ENCODE measurements at regions not wholly inside any gene's neighbourhood (a gene's known extent, or its start where the extent isn't known, plus 50 kb on each side); places are given as distances from the start of the nearest gene placed in this dataset.

- no peak overlapping the region for H3K4me3 ChIP-seq (ENCODE audit: low read depth, low read length)
- no peaks in the 10 kb centered on the region for H3K36me3 ChIP-seq (ENCODE audit: control insufficient read depth, insufficient read depth, low read length)
- no peaks in the 10 kb centered on the region for H3K9me3 ChIP-seq (ENCODE audit: control insufficient read depth, insufficient read depth, low read length)
- H3K4me1 ChIP-seq (ENCODE audit: control insufficient read depth, insufficient read depth, low read length) = no peaks in the 10 kb centered on the region
- H3K9ac ChIP-seq (ENCODE audit: low read depth, low read length) = no peak overlapping the region
- H3K27me3 ChIP-seq (ENCODE audit: control insufficient read depth, insufficient read depth, low read length) = no peaks in the 10 kb centered on the region
Measured at GRCh38 chr4:188289531-188290125, 150.4 kb downstream of the TRIML1 start.

- Histone ChIP-seq H3K9me3 (ENCODE audit: control insufficient read depth, insufficient read depth, low read length) (no peaks in the 10 kb centered on the region), H3K9ac (ENCODE audit: low read depth, low read length) (no peak overlapping the region), H3K4me1 (ENCODE audit: control insufficient read depth, insufficient read depth, low read length) (no peaks in the 10 kb centered on the region), H3K4me3 (ENCODE audit: low read depth, low read length) (no peak overlapping the region), H3K27me3 (ENCODE audit: control insufficient read depth, insufficient read depth, low read length) (no peaks in the 10 kb centered on the region), H3K36me3 (ENCODE audit: control insufficient read depth, insufficient read depth, low read length) (no peaks in the 10 kb centered on the region)
Measured at GRCh38 chr4:188295899-188296298, 156.7 kb downstream of the TRIML1 start.

GRCh38 chr4:188296331-188296730, 157.1 kb downstream of the TRIML1 start:
- Histone ChIP-seq H3K36me3 (ENCODE audit: control insufficient read depth, insufficient read depth, low read length) (no peaks in the 10 kb centered on the region), H3K27me3 (ENCODE audit: control insufficient read depth, insufficient read depth, low read length) (no peaks in the 10 kb centered on the region), H3K9me3 (ENCODE audit: control insufficient read depth, insufficient read depth, low read length) (no peaks in the 10 kb centered on the region), H3K4me3 (ENCODE audit: low read depth, low read length) (no peak overlapping the region), H3K4me1 (ENCODE audit: control insufficient read depth, insufficient read depth, low read length) (no peaks in the 10 kb centered on the region), H3K9ac (ENCODE audit: low read depth, low read length) (no peak overlapping the region)

- Histone ChIP-seq H3K27me3 (ENCODE audit: control insufficient read depth, insufficient read depth, low read length) (no peaks in the 10 kb centered on the region), H3K4me3 (ENCODE audit: low read depth, low read length) (no peak overlapping the region), H3K4me1 (ENCODE audit: control insufficient read depth, insufficient read depth, low read length) (no peaks in the 10 kb centered on the region), H3K9ac (ENCODE audit: low read depth, low read length) (no peak overlapping the region), H3K9me3 (ENCODE audit: control insufficient read depth, insufficient read depth, low read length) (no peaks in the 10 kb centered on the region), H3K36me3 (ENCODE audit: control insufficient read depth, insufficient read depth, low read length) (no peaks in the 10 kb centered on the region)
Measured at GRCh38 chr4:188297873-188298272, 158.6 kb downstream of the TRIML1 start.

GRCh38 chr4:188299161-188299560, 159.9 kb downstream of the TRIML1 start:
- Histone ChIP-seq H3K4me3 (ENCODE audit: low read depth, low read length) (no peak overlapping the region), H3K9ac (ENCODE audit: low read depth, low read length) (no peak overlapping the region), H3K27me3 (ENCODE audit: control insufficient read depth, insufficient read depth, low read length) (no peaks in the 10 kb centered on the region), H3K9me3 (ENCODE audit: control insufficient read depth, insufficient read depth, low read length) (no peaks in the 10 kb centered on the region), H3K4me1 (ENCODE audit: control insufficient read depth, insufficient read depth, low read length) (no peaks in the 10 kb centered on the region), H3K36me3 (ENCODE audit: control insufficient read depth, insufficient read depth, low read length) (no peaks in the 10 kb centered on the region)

- no peaks in the 10 kb centered on the region for H3K4me1 ChIP-seq (ENCODE audit: control insufficient read depth, insufficient read depth, low read length)
- no peaks in the 10 kb centered on the region for H3K36me3 ChIP-seq (ENCODE audit: control insufficient read depth, insufficient read depth, low read length)
- H3K4me3 ChIP-seq (ENCODE audit: low read depth, low read length) = no peak overlapping the region
- no peak overlapping the region for H3K9ac ChIP-seq (ENCODE audit: low read depth, low read length)
- no peaks in the 10 kb centered on the region for H3K27me3 ChIP-seq (ENCODE audit: control insufficient read depth, insufficient read depth, low read length)
- H3K9me3 ChIP-seq (ENCODE audit: control insufficient read depth, insufficient read depth, low read length) = no peaks in the 10 kb centered on the region
Measured at GRCh38 chr4:188300385-188300784, 161.1 kb downstream of the TRIML1 start.

- Histone ChIP-seq H3K4me1 (ENCODE audit: control insufficient read depth, insufficient read depth, low read length) (no peaks in the 10 kb centered on the region), H3K9ac (ENCODE audit: low read depth, low read length) (no peak overlapping the region), H3K9me3 (ENCODE audit: control insufficient read depth, insufficient read depth, low read length) (no peaks in the 10 kb centered on the region), H3K27me3 (ENCODE audit: control insufficient read depth, insufficient read depth, low read length) (no peaks in the 10 kb centered on the region), H3K36me3 (ENCODE audit: control insufficient read depth, insufficient read depth, low read length) (no peaks in the 10 kb centered on the region), H3K4me3 (ENCODE audit: low read depth, low read length) (no peak overlapping the region)
Measured at GRCh38 chr4:188305690-188306089, 166.4 kb downstream of the TRIML1 start.

GRCh38 chr4:188307591-188307990, 168.3 kb downstream of the TRIML1 start:
- Histone ChIP-seq H3K36me3 (ENCODE audit: control insufficient read depth, insufficient read depth, low read length) (no peaks in the 10 kb centered on the region), H3K4me1 (ENCODE audit: control insufficient read depth, insufficient read depth, low read length) (no peaks in the 10 kb centered on the region), H3K27me3 (ENCODE audit: control insufficient read depth, insufficient read depth, low read length) (no peaks in the 10 kb centered on the region), H3K4me3 (ENCODE audit: low read depth, low read length) (no peak overlapping the region), H3K9me3 (ENCODE audit: control insufficient read depth, insufficient read depth, low read length) (no peaks in the 10 kb centered on the region), H3K9ac (ENCODE audit: low read depth, low read length) (no peak overlapping the region)

- H3K4me1 ChIP-seq (ENCODE audit: control insufficient read depth, insufficient read depth, low read length) = no peaks in the 10 kb centered on the region
- H3K9ac ChIP-seq (ENCODE audit: low read depth, low read length) = no peak overlapping the region
- H3K9me3 ChIP-seq (ENCODE audit: control insufficient read depth, insufficient read depth, low read length) = no peaks in the 10 kb centered on the region
- no peak overlapping the region for H3K4me3 ChIP-seq (ENCODE audit: low read depth, low read length)
- no peaks in the 10 kb centered on the region for H3K36me3 ChIP-seq (ENCODE audit: control insufficient read depth, insufficient read depth, low read length)
- no peaks in the 10 kb centered on the region for H3K27me3 ChIP-seq (ENCODE audit: control insufficient read depth, insufficient read depth, low read length)
Measured at GRCh38 chr4:188308142-188308541, 168.9 kb downstream of the TRIML1 start.

- H3K9ac ChIP-seq (ENCODE audit: low read depth, low read length) = no peak overlapping the region
- no peaks in the 10 kb centered on the region for H3K4me1 ChIP-seq (ENCODE audit: control insufficient read depth, insufficient read depth, low read length)
- no peaks in the 10 kb centered on the region for H3K36me3 ChIP-seq (ENCODE audit: control insufficient read depth, insufficient read depth, low read length)
- H3K9me3 ChIP-seq (ENCODE audit: control insufficient read depth, insufficient read depth, low read length) = no peaks in the 10 kb centered on the region
- H3K4me3 ChIP-seq (ENCODE audit: low read depth, low read length) = no peak overlapping the region
- no peaks in the 10 kb centered on the region for H3K27me3 ChIP-seq (ENCODE audit: control insufficient read depth, insufficient read depth, low read length)
Measured at GRCh38 chr4:188316391-188316790, 177.2 kb downstream of the TRIML1 start.

- H3K4me3 ChIP-seq (ENCODE audit: low read depth, low read length) = no peak overlapping the region
- no peaks in the 10 kb centered on the region for H3K4me1 ChIP-seq (ENCODE audit: control insufficient read depth, insufficient read depth, low read length)
- no peaks in the 10 kb centered on the region for H3K27me3 ChIP-seq (ENCODE audit: control insufficient read depth, insufficient read depth, low read length)
- H3K36me3 ChIP-seq (ENCODE audit: control insufficient read depth, insufficient read depth, low read length) = no peaks in the 10 kb centered on the region
- no peak overlapping the region for H3K9ac ChIP-seq (ENCODE audit: low read depth, low read length)
- H3K9me3 ChIP-seq (ENCODE audit: control insufficient read depth, insufficient read depth, low read length) = no peaks in the 10 kb centered on the region
Measured at GRCh38 chr4:188328966-188329365, 189.7 kb downstream of the TRIML1 start.

GRCh38 chr4:188329521-188329920, 190.3 kb downstream of the TRIML1 start:
- no peaks in the 10 kb centered on the region for H3K4me1 ChIP-seq (ENCODE audit: control insufficient read depth, insufficient read depth, low read length)

More at GRCh38 chr4:188329521-188329920, 190.3 kb downstream of the TRIML1 start:
- Histone ChIP-seq H3K4me3 (ENCODE audit: low read depth, low read length) (no peak overlapping the region), H3K27me3 (ENCODE audit: control insufficient read depth, insufficient read depth, low read length) (no peaks in the 10 kb centered on the region), H3K36me3 (ENCODE audit: control insufficient read depth, insufficient read depth, low read length) (no peaks in the 10 kb centered on the region), H3K9ac (ENCODE audit: low read depth, low read length) (no peak overlapping the region), H3K9me3 (ENCODE audit: control insufficient read depth, insufficient read depth, low read length) (no peaks in the 10 kb centered on the region)

All from iPS-15b (cell line).